Heart left ventricle (tissue), 13 donors: ENCODE measurements at regions not wholly inside any gene's neighbourhood (a gene's known extent, or its start where the extent isn't known, plus 50 kb on each side); places are given as distances from the start of the nearest gene placed in this dataset.

Experiments used
- POLR2A ChIP-seq, 2 donors: fragments of 450-650 bp; IDR thresholded peaks; one replicate each; pipeline ENCODE4 v1.6.1; 2017; ENCODE audit warnings: antibody characterized with exemption in 2 of 2, mild to moderate bottlenecking in 2 of 2, moderate library complexity in 2 of 2
- TF ChIP-seq, protein P1 (sequence below), 12 donors: fragments of 200-600 bp; sonication (generic) in 4 of 12; IDR thresholded peaks; one replicate each; pipeline versions ENCODE4 v1.5.0 to v1.8.0; 2018 to 2022; ENCODE audit warnings: antibody characterized with exemption in 12 of 12, mild to moderate bottlenecking in 5 of 12
- donor health status: ischemic (EF 13 %, LVEDD 7.1; RV severe dilation, severe dysfunction).
- donor health status: DM: no; HTN: yes; CAD: no.
- donor health status: DM: no; HTN: no; CAD: no.
- donor health status: ischemic (EF 25% LVEDD 6.9; RV normal size, moderate dysfunction).
- donor health status: ischemic (EF 25% LVEDD 5.7; RV mildly dilated, moderate dysfunction).
- donor health status: ischemic (EF 35%, LVEDD 5.7; RV mildly dilated, moderate dysfunction).
- donor health status: nonischemic (EF 11% LVEDD 7.7; RV severe dilation, severe dysfunction).
- donor health status: DM: yes; HTN: yes; CAD: no.
- donor health status: PGD.
- donor health status: ischemic (EF 29% LVEDD 5.4; RV normal size, mild dysfunction).
- donor health status: nonischemic (EF 23%, LVEDD 6.1; RV moderate dilation, normal function).

DNA sequence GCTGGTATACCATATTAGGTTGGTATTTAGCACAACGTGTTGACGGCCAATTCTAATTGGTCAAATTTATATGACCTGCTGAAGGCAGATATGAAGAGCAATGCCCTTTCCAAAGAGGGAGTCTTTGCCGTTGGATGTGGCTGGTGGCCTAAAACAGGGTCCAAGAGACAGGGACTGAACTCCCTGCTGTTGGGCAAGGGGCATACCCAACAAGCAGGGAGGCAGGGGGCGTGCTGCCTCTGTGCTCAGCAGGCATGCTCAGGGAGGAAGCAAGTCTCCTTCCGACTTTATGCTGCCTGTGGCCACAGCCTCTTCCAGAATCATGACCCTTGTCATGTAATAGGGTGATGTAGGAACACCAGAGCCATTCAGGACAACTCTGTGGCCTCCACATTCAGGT, 167.7 kb upstream of the NPVF start:
- TF ChIP-seq, protein P1, sequence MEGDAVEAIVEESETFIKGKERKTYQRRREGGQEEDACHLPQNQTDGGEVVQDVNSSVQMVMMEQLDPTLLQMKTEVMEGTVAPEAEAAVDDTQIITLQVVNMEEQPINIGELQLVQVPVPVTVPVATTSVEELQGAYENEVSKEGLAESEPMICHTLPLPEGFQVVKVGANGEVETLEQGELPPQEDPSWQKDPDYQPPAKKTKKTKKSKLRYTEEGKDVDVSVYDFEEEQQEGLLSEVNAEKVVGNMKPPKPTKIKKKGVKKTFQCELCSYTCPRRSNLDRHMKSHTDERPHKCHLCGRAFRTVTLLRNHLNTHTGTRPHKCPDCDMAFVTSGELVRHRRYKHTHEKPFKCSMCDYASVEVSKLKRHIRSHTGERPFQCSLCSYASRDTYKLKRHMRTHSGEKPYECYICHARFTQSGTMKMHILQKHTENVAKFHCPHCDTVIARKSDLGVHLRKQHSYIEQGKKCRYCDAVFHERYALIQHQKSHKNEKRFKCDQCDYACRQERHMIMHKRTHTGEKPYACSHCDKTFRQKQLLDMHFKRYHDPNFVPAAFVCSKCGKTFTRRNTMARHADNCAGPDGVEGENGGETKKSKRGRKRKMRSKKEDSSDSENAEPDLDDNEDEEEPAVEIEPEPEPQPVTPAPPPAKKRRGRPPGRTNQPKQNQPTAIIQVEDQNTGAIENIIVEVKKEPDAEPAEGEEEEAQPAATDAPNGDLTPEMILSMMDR (IDR thresholded peaks at IDR 0.05) = no peak
- TF ChIP-seq POLR2A (IDR thresholded peaks at IDR 0.05) = no peak
